Stimulated activated CD4-positive, alpha-beta T cell treated with anti-CD3 and anti-CD28 coated beads, Interleukin-2, amount 100 ng/mL, for 48 hours (primary cell): ENCODE measurements at regions not wholly inside any gene's neighbourhood (a gene's known extent, or its start where the extent isn't known, plus 50 kb on each side); places are given as distances from the start of the nearest gene placed in this dataset.
"Not testable (repeated sequence)": the region's sequence is repeated elsewhere in the genome, so short reads cannot be mapped to it uniquely, and the experiment has no call there.

Experiments used
- DNase-seq, 2 donors: peaks; one replicate each; pipeline ENCODE4 v3.0.0-alpha.2; 2020

DNA sequence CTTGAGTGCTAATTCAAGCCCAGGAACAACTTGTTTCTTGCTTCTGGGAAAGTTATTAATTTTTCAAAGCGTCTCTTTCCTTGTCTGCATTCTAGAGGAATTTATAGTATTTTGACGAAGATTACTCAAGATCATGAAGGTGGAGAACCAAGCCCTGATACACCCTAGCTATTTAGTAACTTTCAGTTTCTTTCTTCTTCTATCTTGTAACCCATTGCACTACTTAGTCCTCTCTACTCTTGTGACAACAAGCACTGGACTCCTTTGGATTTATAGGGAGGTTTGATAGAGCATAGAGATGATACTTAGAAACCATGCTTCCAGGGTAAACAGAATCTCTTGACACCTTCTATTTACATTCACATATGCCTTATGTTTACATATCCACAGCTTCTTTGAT lies 203.3 kb upstream of the GRM7 start:
- DNase-seq: no peak

DNA sequence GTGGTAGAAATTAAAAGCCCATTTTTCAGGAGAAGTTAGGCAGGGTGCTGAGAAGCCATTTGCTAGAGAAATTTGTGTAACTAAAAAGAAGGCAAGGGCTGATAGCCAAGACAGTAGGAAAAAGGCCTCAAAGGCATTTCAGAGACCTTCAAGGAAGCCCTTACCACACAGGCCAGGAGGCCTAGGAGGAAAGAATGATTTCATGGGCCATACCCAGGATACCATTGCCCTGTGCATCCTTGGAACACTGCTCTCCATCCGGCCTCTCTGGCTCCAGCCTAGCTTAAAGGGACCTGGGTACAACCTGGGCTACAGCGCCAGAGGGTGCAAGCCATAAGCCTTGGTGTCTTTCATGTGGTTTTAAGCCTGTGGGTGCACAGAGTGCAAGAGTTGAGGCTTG lies 193.6 kb upstream of the GRM7 start:
- DNase-seq: no peak

DNA sequence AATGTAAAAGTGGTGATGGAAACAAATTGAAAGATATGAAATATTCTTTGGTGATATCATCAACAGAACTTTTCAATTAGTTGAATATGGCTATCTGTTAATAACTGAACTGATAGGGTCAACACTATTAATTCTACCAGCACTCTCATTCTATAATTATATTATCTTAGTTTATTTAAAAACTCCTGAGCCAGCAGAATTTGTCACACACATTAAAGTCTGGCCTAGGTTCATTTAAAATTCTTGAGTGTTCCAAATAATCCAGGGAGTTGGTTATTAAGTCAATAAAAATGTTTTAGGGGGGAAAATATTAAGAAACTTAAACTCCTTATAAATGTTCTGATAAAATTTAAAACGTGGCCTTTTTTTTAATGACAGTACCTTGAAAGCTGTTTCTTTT lies 189.6 kb upstream of the GRM7 start:
- DNase-seq: no peak

DNA sequence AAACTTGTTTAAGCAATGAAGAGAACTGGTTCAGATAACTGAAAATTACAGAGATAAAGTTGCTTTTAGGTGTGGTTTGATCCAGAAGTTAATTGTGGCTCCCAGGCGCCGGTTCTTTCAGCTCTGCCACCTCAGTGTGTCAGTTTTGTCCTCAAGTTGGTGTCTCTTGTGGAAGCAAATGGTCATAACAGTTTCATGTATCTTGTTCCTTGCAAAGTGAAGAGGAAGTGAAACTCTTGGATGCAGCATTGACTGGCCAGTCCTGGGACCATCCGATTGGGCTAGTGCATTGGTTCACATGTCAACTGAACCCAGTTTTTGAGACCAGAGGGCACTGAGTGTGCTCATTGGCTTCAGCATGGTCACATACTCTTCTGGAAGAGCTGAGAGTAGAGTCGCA lies 181.4 kb upstream of the GRM7 start:
- no peak for DNase-seq

DNA sequence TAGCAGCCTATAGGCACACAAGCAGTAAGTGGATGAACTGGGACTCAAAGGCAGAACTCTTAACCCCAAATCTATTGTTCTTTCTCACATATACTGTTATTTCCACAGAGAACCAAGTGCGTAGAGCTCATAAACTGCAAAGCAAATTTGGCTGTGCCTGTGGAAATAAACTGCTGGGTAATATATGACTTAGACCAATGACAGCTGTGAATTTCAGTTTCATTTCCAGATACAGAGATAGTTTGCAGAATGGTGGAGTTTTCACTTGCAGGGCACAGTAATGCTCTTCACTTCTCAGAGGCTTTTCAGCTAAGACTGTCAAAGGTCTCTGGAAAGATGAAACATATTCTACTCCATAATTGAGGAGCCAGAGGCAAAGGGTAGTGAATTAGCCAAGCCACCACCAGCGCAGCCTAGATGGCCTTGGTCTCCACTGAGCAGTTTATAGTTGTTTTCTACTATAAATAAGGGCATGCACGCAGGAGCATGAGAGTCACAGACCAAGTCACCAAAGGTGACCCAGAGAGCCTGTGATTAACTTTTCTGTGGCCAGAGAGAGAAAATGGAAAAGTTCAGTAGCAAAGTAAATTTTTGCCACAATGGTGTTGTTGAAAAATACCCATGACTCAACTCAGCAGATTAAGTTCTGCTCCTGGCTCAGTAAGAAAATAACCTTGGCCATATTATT lies 180.7 kb upstream of the GRM7 start:
- no peak for DNase-seq

DNA sequence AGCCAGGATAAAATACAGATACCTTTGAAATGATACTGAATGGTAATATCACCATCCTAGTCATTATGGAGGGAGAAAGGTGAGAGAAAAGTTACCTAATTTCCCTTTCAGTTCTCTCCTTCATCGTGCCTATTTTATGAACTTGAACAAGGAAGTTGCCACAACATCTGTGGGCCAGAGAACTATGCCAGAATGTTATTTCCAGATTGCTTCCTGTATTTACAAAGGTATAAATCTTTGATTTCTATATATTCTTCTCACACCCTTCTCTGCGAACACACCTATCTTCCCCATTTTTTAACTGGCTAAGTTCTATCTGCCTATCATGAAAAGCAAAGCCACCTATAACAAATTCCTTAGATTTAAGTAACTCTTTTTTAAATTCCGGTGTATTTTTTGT lies 163.6 kb upstream of the GRM7 start:
- no peak for DNase-seq

DNA sequence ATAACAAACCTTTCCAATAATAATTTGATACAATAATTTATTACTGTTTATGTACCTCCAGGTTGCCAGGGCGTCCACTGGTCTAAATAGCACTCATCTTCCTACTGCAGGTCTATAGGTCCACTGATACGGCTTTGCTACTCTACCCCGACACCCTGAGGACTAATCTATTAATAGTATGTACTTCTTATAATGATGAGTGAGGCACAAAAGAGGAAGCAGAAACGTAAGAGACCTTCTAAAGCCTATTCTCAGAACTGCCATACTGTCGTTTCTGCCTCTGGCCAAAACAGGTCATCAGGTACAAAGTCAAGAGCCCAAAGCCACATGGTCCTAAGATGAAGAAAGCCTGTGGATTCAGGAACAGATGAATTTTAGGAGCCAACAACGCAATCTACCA lies 163.2 kb upstream of the GRM7 start:
- no peak for DNase-seq

DNA sequence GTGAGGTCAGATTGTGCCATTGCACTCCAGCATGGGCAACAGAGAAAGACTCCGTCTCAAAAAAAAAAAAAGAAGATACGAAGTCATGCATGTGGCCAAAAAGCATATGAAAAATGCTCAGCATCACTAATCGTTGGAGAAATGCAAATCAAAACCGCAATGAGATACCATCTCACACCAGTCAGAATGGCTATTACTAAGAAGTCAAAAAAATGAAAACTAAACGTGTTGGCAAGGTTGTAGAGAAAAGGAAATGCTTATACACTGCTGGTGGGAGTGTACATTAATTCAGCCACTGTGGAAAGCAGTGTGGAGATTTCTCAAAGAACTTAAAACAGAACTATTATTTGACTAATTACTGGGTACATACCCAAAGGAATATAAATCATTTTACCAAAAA lies 156.1 kb upstream of the GRM7 start:
- DNase-seq: not testable (repeated sequence)

DNA sequence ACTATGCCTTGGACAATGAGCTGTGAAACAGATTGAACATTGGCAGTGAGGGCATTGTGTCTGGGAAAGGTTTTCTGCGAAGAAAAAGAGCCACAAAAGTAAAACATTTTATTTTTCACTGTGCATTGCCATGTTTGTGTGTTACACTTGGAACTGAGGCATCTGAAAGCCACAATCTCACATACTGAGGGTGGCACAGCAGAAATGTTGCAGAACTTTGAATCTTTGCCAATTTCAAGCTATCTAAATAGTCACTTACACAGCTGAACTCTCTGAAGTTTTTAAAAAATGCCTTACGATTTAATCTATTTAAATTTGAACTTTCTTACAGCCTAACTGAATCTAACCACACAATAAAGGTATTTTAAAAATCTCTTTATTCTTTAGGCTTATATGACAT lies 154.1 kb upstream of the GRM7 start:
- DNase-seq: no peak

DNA sequence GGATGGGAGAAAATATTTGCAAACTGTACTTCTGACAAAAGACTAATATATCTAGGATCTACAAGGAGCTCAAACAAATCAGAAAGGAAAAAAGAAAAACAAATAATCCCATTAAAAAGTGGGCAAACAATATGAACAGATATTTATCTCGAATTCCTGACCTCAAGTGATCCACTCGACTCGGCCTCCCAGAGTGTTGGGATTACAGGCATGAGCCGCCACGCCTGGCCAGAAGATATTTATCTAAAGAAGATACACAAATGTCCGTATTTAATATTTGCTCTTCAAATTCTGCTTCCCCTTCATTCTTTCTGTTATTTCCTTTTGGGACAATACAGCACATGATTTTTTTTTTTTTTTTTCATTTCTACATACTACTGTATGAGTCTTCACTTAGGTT lies 151.7 kb upstream of the GRM7 start:
- no peak for DNase-seq

DNA sequence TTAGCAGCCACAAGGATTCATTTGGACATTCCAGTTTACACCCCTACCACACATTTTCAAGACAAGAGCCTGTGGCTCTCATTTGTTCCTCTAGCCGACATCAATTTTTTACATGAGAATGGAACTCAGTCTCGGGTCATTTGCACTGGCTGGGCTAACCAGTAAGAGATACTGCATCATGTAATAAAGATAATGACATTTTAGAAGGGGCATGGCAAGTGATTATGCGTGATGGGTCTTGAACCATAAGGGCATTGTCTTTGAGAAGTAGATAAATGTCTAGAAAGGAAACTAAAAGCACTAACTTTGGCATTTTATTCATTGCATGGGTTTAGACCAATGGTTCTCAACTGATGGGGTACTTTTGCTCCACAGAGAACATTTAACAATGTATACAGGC lies 146.0 kb upstream of the GRM7 start:
- no peak for DNase-seq

DNA sequence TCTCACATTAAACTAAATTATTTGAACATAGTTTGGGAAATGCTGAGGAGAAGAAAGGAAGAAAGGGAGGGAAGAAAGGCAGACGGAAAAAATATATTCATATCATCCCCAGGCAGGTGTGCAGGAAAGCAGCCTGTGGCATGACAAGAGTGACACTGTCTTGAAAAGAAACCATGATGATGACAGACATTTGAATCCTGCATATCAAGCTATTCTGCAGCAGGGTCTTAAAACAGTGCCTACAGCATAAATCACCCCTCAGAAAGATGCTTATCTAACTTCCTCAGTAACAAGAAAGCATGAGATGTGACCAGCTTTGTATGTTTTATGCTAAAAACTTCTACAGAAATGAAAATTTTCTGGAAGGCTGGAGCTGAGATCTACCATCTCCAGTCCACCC lies 144.5 kb upstream of the GRM7 start:
- DNase-seq: no peak

DNA sequence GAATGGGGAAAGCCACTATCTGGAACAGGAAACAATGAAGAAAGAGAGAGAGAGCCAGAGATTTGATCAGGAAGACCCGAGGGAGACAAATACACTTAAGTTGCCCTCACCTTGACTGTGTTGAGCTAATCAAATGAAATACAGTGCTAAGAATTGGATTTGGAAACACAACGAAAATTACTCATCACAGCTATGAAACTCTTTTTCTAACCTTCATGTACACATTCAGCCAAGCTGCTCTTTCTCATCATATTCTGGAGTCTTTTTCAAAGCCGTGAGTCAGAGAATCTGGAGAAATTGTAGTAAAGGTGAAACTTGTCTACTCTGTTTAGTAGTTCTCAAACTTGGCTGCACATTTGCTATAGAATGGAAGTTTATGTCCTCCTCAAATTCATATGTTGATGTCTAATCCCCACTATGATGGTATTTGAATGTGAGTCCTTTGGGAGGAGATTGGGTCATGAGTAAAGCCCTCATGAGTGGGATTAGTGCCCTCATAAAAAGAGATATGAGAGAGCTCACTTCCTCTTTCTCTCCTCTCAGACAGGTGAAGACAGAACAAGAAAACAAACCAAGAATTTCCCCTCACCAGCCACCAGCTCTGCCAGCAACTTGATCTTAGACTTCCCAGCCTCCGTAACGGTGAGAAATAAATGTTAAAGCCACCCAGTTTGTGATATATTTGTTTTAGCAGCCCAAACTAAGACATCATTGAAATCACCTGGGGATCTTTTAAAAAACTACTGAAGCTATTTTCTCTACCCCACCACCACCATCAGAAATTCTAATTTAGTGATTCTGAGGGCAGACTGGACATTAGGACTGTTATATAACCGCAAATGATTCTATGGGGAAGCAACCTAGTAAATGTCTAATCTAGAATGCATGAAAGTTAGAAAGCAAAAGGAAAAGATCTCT lies 143.6 kb upstream of the GRM7 start:
- DNase-seq: no peak

DNA sequence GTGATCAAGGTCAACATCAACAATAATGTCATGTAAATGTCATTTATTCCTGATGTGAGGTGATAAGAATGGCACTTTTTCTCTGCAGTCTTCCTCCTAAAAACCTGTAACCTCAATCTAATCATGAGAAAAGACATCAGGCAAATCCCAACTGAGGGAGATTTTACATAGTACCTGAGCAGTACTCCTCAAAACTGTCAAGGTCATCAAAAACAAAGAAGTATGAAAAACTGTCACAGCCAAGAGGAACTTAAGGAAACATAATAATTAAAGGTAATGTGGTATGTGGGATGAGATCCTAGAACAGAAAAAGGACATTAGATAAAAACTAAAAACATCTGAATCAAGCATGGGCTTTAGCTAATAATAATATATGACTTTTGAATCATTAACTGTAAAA lies 140.9 kb upstream of the GRM7 start:
- no peak for DNase-seq

DNA sequence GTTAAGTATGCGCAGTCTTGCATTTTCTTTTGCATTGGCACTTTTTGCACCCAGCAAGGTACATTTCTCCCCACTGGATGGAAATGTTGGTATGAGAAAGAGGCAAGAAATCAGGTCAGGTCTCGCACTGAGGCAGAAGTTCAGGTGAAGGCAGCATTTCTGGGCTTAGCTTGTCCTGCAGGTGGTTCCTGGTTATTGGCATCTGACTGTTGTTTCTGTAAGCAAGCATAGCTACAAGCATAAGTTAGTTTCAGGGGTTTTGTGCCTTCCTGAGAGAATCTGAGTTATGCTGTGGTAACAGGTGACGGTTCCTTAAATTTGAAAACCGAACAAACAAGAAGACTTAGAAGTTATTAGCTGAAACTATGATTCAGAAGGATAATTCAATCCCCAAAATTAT lies 139.4 kb upstream of the GRM7 start:
- no peak for DNase-seq

DNA sequence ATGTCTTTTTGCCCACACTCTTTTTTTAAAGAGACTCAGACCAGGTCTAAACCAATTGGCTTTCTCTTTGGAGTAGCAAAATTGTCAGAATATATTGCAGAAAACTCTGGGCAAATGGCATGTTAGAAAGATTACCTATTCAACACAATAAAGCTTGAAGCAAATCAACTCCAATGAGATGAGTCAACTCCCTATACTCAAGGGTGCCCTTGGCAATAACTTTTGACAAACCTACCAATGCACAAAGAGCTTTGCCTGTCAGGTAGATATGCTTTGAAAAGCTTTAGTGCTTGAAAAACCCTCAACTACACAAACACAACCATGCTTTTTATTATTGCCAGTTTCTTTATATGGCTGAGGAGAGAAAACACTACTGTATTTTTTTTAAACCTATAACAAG lies 137.7 kb upstream of the GRM7 start:
- no peak for DNase-seq

DNA sequence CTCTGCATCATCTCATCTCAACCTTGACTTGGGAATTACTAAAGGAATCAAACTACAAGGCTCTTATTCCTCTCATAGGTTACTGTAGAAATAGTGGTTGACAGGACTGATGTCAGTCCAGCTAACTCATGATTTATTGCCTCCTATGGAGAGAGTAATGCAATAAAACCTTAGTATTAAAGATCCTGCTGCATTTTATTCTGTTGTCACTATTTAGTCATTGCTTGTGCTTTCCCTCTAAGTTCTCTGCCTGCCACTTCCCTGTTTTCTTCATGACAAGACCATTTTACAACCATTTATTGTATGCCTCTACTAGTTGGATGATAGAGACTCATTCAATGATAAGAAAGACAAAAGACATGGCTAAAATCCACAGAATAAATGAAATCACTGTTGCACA lies 134.1 kb upstream of the GRM7 start:
- DNase-seq: no peak

DNA sequence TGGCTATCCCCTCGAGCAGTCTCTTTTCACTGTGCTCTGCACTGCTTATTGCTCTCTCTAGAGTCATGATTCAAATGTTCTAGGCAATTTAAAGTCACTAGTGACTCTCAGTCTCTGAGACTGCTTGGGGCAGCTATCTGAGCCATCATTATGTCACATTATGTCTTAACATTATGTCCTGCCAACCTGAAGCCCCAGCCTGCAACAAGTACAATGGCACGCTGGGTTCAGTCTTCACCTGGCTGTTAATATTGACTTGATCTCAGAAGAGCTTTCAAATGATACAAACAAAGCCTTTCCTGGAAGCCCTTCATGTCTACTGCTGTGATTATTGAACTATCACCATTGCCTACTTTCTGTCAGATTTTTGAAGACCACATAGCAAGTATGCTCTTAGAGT lies 128.1 kb upstream of the GRM7 start:
- no peak for DNase-seq

DNA sequence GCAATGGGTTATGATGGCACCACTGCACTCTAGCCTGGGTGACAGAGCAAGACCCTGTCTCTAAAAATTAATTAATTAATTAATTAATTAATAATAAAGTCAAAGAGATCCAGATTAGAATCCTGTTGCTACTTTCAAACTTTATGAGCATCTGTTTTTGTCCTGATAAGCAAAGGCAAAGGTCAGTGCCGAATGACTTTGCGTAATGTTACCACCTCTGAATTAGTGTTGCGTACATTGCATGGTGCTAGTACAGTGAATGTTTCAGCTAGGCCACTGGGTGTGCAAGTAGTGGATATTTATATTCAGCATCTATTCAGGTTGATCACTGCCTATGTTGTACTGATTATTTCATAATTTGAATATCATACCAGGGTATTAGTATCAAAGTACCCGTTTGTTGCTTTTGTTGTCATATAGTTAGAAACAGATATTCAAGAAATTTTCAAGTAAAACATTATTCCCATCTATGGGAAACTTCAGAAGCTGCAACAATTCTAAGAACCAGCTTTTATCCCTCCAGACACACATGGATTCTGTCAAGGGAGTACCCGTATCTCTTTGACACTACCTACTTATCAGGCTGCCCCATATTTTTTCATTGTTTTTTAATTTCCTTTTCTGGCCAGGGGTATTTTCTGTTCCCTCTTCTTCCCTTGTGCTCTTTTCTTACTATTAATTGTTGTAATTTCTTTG lies 127.1 kb upstream of the GRM7 start:
- DNase-seq: no peak

DNA sequence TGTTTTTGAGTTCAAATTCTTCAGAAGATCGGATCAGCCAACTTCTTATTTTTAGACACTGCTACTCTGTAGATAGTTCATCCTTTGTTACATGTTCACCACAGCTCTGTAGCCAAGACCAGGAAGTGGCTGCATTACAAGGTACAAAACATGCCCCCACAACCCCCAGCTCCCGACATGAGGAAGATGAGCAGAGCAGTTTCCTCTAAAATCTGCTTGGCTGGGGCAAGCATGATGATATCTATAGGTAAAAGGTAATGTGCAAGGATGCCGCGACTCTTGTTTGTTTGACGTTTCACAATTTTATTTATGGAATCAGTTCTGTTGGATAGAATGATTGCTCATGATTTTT lies 126.5 kb upstream of the GRM7 start:
- DNase-seq: no peak

DNA sequence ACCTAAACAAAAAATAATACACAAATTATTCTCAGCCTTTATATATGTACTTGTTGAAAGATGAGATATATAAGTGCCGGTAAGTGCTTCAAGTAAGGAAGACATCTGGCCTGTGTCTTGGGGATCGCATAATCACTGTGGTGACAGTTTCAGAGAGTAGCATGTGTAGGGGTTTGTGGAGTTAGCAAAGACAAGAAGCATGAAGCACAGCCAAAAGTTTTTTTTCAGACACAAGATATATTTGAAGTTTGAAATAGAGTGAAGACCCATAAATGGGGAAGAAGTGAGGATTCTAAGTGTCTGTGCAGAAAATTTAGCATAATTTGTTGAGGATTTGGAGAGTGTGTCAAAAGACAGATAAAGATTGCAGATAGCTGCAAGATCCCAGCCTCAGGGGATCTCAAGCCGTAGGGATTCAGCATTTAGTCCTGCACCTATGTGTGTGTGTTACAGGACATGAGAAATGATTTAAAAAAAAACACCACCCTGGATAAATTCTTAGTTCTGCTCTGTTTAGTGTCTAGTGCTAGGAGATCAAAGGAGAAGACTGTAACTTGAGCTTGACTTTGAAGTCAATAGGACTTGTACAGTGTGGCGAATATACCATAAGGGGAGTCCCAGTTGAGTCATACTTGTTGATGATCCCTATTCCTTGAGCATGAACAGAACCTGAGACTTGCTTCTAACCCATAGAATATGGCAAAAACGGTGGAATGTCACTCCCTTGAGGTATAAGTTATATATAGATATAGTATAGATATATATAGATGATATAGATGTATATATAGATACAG lies 123.9 kb upstream of the GRM7 start:
- no peak for DNase-seq

DNA sequence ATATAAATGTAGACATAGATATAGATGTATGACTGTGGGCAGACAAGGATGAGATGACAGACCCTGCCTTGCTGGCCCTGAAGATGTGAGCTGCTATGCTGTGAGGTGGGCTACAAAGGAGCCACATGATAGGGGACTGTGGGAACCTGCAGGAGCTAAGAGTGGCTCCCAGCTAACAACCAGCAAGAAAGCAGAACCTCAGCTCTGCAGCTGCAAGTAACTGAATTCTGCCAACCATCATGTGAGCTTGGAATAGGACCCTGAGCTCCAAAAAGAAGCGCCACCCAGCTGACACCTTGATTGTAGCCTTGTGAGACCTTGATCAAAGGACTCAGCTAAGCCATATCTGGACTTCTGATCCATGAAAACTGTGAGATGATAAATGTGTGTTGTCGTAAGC lies 123.3 kb upstream of the GRM7 start:
- no peak for DNase-seq

DNA sequence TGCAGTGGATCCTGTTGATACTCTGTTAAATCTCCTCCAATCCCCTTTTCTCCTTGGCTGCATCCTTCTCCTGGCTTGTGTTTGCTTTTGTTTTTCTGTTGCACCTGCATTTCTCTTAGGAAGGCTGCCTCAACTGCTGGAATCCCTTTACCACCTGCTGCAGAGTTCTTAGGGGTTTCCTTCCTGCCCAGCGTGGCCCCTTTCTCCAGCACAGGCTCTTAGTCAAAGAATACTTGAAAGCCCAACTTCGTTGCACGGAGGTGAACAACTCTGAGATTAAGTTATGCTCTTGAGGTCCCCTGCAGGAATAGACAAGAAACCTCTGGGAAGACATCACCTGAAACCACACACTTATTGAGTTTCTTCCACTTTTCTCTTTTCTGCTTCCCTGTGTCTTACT lies 121.6 kb upstream of the GRM7 start:
- DNase-seq: no peak
